GM19452 (cell line): ENCODE measurements at regions not wholly inside any gene's neighbourhood (a gene's known extent, or its start where the extent isn't known, plus 50 kb on each side); places are given as distances from the start of the nearest gene placed in this dataset.
A peak's percentile ranks its signal among the peaks of the same experiment; 100 is the strongest.

ENCODE experiments used
- ATAC-seq: cut with Tn5 transposase; IDR thresholded peaks from one replicate; pipeline ENCODE4 v1.9.1; 2021; ENCODE audit not compliant: unreplicated experiment

- ATAC-seq: peak; percentile 6
Measured at GRCh38 chr2:128798502-128799283, 480.0 kb upstream of the HS6ST1 start.

GRCh38 chr2:128799284-128799552, 480.6 kb upstream of the HS6ST1 start:
- ATAC-seq: no peak

- no peak for ATAC-seq
Measured at GRCh38 chr2:128799730-128800129, 481.1 kb upstream of the HS6ST1 start.

DNA sequence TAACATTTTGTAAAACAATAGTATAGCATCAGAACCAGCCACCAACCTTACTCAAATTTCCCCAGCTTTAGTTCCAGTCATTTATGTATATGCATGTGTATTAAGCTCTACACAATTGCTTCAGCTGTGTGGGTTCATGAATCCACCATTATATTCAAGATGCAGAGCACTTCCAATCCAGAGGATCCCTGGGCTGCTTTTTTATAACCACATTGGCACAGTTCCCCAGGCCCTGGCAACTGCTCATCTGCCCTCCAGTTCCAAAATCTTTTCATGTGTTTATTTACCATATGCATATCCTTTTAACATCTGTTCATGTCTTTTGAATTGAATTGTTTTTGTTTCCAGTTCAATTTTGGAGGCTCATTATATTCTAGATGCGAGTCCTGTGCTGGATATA, 482.9 kb upstream of the HS6ST1 start:
- ATAC-seq: no peak

DNA sequence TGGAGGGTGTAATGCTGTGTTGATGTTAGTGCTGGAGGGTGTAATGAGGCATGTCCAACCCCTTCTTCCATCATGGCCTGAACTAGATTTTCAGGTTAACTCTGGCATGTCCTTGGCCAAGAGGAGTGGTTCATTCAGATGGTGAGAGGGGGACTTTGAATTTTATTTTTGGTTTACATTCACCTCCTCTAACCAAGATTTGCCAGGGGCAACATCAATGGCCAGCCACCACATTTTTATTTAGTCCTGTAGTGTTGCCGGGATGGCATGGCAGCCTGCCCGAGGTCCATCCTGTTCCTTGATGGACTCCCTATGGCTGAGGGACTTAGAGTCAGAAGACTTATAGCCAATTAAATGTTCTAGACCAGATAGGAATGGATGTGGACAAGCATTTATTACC, 484.6 kb upstream of the HS6ST1 start:
- ATAC-seq: no peak

DNA sequence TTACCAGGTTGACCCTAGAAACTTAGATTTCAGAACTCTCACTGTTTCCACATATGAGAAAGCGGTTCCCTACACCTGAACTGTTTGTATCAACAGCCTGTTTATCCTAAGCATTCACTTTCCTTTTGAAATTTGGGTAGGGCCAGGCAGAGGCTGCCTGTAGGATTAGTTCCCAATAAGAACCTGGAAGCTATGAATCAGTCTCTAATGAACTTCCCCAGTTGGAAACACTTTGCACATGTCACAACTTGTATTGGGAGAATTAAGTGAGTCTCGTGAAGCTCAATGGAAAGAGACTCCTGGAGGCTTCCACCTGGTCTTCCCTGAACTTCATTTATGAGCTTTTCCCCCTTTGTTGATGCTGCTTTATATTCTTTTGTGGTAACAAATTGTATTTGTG, 486.6 kb upstream of the HS6ST1 start:
- no peak for ATAC-seq

DNA sequence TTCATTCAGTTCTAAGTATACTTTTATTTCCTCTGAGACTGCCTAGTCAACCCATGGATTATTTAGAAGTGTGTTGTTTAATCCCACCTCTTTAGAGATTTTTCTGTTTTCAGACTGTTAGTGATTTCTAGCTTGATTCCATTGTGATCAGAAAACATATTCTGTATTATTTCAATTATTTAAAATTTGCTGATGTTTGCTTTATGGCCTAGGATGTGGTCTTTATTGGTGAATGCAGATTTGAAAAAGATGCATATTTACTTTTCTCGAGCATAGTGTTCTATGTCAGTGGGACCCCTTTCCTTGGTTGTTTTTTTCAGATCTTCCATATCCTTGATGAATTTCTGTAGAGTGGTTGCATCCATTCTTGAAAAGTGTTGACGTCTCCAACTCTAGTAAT, 487.2 kb upstream of the HS6ST1 start:
- ATAC-seq: no peak

DNA sequence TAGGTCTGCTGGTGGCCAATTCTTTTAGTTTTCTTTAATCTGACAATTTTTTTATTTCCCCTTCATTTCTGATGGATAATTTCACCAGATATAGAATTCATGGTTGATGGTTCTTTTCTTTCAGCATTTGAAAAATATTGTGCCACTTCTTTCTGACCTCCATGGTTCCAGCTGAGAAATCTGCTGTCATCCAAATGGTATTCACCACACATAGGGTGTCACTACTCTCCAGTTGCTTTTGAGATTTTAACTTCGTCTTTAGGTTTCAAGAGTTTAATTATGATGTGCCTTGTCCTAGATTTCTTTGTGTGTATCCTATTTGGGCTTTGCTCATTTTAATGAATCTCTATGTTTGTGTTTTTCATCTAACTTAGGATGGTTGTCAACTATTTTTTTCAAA, 488.6 kb upstream of the HS6ST1 start:
- ATAC-seq: no peak

DNA sequence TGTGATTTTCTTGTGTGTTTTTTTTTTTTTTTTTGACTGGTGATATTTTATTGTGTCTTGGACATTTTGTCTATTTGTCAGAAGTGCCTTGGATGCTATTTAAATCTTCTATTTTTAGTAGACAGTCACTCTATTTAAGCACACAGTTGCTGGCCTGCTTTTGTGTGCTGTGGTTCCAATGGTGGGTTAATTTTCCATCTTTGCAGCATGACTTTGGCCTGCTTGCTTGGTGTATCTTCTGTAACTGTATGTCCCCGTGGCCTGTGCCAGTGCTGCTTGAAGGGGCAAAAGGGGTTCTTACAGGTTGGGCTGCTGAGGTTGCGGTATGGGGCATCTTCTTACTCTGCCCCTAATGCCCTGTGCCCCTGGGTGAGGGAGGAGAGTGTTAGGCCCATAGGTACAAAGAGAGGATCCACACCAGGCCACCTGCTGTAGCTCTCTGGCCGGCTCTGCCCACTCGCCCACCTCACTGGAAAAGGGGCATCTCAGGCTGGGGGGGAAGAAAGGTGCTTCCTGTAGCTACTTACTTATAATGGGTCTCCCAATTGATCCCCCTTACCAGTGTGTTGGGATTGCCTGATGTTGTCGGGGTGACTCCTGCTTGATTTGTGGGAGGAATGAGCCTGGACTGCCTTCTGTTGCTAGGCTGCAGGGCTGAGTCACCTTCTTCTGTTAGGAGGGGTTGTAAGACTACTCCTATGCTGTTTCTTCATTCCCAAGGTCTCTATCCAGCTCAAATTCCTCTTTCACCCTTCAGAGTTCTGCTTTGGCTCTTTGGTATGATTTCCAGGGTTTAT, 490.0 kb upstream of the HS6ST1 start:
- ATAC-seq: no peak

DNA sequence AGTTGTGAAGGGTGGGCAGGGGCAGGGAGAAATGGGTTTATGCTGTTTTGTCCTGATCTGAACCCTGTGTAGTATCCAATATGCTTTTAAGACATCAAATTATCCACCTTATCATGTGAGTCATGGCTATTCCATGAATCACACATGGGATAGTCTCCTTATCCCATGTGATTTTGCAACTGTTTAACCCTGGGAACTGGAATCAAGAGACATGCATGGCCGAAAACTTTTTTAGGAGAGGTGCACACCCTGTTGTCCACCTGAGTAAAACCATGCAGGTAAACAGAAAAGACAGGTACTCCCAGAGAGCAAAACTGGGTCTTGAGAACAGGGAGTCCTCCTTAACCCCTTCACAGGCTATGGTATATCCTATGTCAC, 490.6 kb upstream of the HS6ST1 start:
- ATAC-seq: no peak

DNA sequence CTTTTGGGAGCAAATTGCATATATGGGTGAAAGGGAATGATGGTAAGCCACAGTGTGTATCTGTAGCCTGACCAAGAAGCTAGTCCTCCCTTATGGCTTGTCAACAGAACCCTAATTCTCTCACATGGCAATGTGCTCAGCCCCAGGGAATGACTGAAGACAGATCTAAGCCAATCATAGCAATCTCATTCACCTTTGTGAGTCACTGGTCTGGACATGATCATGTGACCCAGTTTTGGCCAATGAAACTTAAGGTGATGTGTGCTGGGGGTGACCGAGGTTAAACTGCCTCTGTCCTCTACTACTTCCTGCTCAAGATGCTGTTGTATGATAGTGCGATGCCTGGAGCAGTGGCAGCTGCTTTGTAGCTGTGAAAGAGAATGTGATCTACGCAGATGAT, 491.2 kb upstream of the HS6ST1 start:
- no peak for ATAC-seq

DNA sequence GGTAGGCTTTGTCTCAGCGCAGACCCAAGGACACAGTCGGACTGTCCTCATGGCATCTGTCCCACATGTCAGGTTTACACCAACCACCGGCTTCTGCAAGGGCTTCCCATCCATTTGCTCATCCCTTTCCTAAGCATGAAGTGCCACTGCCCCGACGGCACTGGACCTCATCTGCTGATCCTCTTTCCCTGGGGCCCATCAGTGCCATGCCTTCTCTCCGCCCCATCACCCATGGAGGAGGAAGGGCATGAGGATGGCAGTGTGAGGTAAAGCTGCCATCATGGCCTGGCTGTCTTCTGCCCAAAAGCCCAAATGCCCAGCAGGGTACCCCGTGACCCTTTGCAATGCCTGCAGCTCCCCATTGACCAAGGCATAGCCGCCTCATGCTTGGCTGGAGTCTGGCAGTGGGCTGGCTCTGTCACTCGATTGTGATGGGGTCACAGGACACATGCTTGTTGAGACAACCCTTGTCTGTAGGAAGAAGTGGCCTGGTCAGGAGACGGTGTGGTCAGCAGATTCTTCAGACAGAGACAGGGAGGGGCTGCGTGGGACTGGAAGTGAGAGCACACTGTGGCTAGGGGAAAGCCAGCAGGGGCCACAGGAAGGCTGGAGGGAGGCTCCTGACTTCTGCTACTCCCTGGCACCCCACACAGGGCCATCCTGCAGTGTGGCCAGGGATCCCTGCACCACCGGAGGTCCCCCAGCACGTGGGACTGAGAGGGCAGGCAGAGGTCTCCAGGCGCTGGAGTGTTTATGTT, 493.7 kb upstream of the HS6ST1 start:
- no peak for ATAC-seq

DNA sequence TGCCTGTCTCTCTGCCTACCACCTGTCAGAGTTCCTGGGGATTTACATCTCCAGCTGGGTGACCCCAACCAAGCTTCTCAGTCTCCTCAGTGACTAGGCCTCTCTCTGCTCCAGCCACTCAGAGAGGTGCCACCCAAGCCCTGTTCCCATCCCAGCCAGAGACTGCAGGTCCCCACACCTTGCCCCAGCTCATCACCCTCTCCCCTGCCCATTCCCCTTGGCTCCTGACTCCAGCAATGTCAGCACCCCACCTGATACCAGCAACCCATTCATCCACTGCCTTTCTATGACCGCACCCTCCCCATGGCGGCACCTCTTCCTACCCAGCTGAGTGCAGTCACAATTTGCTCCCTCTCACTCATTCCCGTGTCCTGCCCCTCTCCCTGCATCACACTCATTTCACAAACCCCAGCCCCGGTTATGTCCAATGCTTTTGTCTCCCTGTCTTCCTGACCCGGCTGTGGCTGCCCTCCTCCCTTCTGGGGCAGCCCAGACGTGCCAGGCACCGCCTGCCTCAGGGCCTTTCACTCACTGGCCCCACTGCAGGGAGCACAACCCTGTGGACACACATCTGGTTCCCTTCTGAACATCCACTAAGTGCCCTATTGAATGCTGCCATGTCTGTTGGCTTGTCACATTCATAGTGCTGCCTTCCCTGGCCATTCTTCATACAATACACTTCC, 494.8 kb upstream of the HS6ST1 start:
- ATAC-seq: no peak

- ATAC-seq: no peak
Measured at GRCh38 chr2:128815248-128815647, 496.6 kb upstream of the HS6ST1 start.

DNA sequence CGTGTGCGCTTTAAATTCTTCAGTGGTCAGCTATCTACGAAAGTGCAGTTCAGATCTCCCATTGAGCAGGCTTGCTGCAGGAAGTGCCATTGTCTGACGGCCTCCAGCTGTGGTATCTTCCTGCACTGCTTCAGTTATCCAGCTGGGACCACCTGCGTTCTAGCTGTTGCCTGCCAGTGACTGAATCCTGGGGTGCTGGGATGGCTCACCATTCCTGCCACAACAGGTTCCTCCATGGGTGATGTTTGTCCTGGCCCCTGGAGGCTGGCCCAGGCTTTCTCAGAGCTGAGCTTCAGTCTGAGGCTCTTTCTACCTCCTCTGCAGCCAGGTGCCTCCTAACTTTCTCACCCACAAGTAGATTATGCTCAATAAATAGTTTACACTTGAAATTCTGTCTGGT, 498.5 kb upstream of the HS6ST1 start:
- ATAC-seq: no peak

GRCh38 chr2:128817813-128818212, 499.1 kb upstream of the HS6ST1 start:
- ATAC-seq: no peak

DNA sequence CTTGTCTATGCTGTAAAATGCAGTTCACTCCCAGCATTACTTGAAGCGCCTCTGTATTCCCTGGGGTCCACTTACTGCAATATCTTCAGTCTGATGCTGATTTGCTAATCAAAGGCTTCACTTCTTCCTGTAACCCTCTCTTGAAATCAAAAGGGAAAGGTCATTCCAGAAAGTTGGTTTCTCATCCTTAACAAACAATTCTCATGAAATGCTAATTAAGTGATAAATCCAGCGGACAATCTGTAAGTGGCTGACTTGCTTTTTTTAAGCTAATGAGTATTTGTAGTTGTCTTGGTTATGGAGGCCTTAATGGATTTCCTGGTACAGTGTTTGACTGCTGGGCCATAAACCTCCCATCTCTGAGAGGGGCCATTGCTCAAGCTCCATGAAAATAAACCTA, 499.6 kb upstream of the HS6ST1 start:
- no peak for ATAC-seq

- ATAC-seq: no peak
Measured at GRCh38 chr2:128818704-128819491, 500.2 kb upstream of the HS6ST1 start.

DNA sequence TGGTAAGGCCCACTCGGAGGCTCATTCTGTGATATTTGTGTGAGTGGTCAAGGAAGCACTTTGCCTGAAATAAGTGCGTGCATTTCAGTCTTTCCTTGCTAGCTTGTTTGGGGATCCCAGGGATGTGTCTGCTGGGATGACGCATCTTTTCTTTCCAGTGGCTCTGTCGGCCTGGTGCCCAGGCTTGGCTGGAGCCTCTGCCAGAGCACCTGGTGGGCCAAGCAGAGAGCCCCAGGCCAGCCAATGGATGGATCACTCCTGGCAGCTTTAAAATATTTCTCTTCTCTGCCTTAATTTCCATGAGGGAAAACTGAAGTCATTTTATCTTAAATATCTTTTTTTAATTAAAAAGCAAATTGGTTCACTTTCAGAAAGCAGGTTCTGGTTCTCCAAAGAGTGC, 501.8 kb upstream of the HS6ST1 start:
- no peak for ATAC-seq

- ATAC-seq: no peak
Measured at GRCh38 chr2:128821010-128821409, 502.3 kb upstream of the HS6ST1 start.
